DOHH2 (cell line): ENCODE measurements at regions not wholly inside any gene's neighbourhood (a gene's known extent, or its start where the extent isn't known, plus 50 kb on each side); places are given as distances from the start of the nearest gene placed in this dataset.

Experiments
- EZH2phosphoT487 ChIP-seq: fragments of 200-600 bp; sonication (generic); IDR thresholded peaks from 2 replicates; pipeline ENCODE4 v1.6.1; 2017; ENCODE audit warnings: borderline replicate concordance, mild to moderate bottlenecking, antibody characterized with exemption, low read length, moderate library complexity, mixed read lengths
- TF ChIP-seq, protein P1 (sequence below): fragments of 200-600 bp; sonication (generic); IDR thresholded peaks from one replicate; pipeline ENCODE4 v1.5.1; 2014; ENCODE audit warnings: antibody characterized with exemption, mild to moderate bottlenecking, low read depth, low read length; ENCODE audit not compliant: poor library complexity, severe bottlenecking

GRCh38 chr3:16797831-16798230, 86.9 kb upstream of the PLCL2 start:
- TF ChIP-seq, protein P1, sequence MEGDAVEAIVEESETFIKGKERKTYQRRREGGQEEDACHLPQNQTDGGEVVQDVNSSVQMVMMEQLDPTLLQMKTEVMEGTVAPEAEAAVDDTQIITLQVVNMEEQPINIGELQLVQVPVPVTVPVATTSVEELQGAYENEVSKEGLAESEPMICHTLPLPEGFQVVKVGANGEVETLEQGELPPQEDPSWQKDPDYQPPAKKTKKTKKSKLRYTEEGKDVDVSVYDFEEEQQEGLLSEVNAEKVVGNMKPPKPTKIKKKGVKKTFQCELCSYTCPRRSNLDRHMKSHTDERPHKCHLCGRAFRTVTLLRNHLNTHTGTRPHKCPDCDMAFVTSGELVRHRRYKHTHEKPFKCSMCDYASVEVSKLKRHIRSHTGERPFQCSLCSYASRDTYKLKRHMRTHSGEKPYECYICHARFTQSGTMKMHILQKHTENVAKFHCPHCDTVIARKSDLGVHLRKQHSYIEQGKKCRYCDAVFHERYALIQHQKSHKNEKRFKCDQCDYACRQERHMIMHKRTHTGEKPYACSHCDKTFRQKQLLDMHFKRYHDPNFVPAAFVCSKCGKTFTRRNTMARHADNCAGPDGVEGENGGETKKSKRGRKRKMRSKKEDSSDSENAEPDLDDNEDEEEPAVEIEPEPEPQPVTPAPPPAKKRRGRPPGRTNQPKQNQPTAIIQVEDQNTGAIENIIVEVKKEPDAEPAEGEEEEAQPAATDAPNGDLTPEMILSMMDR: no peak
- TF ChIP-seq EZH2phosphoT487: no peak
